Loucy (cell line): ENCODE measurements at regions not wholly inside any gene's neighbourhood (a gene's known extent, or its start where the extent isn't known, plus 50 kb on each side); places are given as distances from the start of the nearest gene placed in this dataset.

Experiments used
- CTCF ChIP-seq: fragments of 200-600 bp; sonication (generic); conservative IDR thresholded peaks from 2 replicates; pipeline ENCODE4 v1.5.1; 2014; ENCODE audit warnings: mild to moderate bottlenecking, antibody characterized with exemption, low read length
- EZH2phosphoT487 ChIP-seq: fragments of 200-600 bp; IDR thresholded peaks from 2 replicates; pipeline ENCODE4 v1.6.1; 2018; ENCODE audit warnings: antibody characterized with exemption, mild to moderate bottlenecking, moderate library complexity, borderline replicate concordance

GRCh38 chr2:238726670-238727584, 121.0 kb upstream of the TWIST2 start:
- TF ChIP-seq CTCF, result no peak
- no peak for TF ChIP-seq EZH2phosphoT487
